ENCODE measurements at regions not wholly inside any gene's neighbourhood (a gene's known extent, or its start where the extent isn't known, plus 50 kb on each side); places are given as distances from the start of the nearest gene placed in this dataset.

GRCh38 chr1:172960454-172961208 lies 90.1 kb downstream of the TNFSF18 start:
- H3K27ac ChIP-seq, result no peak overlapping the region
- no peaks in the 10 kb centered on the region for H3K9me3 ChIP-seq
- H3K4me3 ChIP-seq, result no peak overlapping the region
- TF ChIP-seq, protein P1, sequence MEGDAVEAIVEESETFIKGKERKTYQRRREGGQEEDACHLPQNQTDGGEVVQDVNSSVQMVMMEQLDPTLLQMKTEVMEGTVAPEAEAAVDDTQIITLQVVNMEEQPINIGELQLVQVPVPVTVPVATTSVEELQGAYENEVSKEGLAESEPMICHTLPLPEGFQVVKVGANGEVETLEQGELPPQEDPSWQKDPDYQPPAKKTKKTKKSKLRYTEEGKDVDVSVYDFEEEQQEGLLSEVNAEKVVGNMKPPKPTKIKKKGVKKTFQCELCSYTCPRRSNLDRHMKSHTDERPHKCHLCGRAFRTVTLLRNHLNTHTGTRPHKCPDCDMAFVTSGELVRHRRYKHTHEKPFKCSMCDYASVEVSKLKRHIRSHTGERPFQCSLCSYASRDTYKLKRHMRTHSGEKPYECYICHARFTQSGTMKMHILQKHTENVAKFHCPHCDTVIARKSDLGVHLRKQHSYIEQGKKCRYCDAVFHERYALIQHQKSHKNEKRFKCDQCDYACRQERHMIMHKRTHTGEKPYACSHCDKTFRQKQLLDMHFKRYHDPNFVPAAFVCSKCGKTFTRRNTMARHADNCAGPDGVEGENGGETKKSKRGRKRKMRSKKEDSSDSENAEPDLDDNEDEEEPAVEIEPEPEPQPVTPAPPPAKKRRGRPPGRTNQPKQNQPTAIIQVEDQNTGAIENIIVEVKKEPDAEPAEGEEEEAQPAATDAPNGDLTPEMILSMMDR (IDR thresholded peaks at IDR 0.05), result no peak
- H3K36me3 ChIP-seq, result no peaks in the 10 kb centered on the region
- no peaks in the 10 kb centered on the region for H3K27me3 ChIP-seq
- DNase-seq, result no peak
- 55 to 59% methylated on average over 5 of the region's 5 CpGs for WGBS, 2 donors
- peaks cover 0 to 14% (median 4%) of the 10 kb centered on the region in 3 donors for H3K4me1 ChIP-seq
- intact Hi-C loops (cut with DNase I), result no loop called here

- intact Hi-C loops (cut with DNase I), result no loop called here
- no peaks in the 10 kb centered on the region for H3K36me3 ChIP-seq
- TF ChIP-seq, protein P1 (IDR thresholded peaks at IDR 0.05), result no peak
- TF ChIP-seq POLR2A (IDR thresholded peaks at IDR 0.05), result no peak
- H3K27ac ChIP-seq, result no peak overlapping the region
- no peak overlapping the region for H3K4me3 ChIP-seq
- WGBS, 2 donors, result 71 to 78% methylated on average over 1 of the region's 1 CpG
- no peaks in the 10 kb centered on the region for H3K9me3 ChIP-seq
- no peaks in the 10 kb centered on the region for H3K27me3 ChIP-seq
- no peak for DNase-seq
- H3K4me1 ChIP-seq, result peaks cover 0 to 23% (median 4%) of the 10 kb centered on the region in 3 donors
Observed at GRCh38 chr1:172964864-172965263, 85.9 kb downstream of the TNFSF18 start.

DNA sequence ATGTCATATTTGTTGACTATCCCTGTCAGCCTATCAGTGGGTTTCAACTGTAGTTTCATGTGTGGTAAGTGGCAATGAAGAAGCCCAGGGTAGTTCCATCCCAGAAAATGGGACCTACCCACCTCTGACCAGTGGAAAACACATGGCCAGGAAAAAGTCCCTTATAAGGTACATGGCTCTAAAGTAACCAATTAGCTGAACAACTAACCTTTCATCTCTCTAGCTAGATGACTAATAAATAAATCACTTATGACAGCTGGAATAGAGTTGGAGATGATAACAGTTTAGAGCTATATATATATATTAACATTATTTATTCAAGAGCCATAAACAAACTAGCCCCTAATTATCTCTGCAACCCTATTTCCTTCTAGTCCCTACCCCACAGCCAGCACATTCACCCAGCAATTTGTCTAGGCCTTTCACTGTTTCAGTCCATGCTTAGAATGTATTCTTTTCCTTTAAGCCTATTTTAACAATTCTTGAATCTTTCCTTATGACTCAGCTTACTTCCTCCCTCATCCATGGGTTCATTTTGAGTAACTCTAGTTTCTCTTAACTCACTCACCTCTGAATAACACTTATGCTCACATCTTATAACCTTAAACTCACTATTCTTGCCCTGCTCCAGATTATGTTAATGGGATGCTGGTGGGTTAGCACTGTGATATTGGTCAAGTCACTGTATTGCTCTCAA lies 83.7 kb downstream of the TNFSF18 start:
- TF ChIP-seq POLR2A (IDR thresholded peaks at IDR 0.05), result no peak
- TF ChIP-seq, protein P1 (IDR thresholded peaks at IDR 0.05), result no peak
- H3K4me1 ChIP-seq, result peaks cover 0 to 31% (median 11%) of the 10 kb centered on the region in 3 donors
- H3K27me3 ChIP-seq, result no peaks in the 10 kb centered on the region
- DNase-seq, result no peak
- no peaks in the 10 kb centered on the region for H3K36me3 ChIP-seq
- no peak overlapping the region for H3K4me3 ChIP-seq
- intact Hi-C loops (cut with DNase I), result no loop called here
- no peak overlapping the region for H3K27ac ChIP-seq
- no peaks in the 10 kb centered on the region for H3K9me3 ChIP-seq

DNA sequence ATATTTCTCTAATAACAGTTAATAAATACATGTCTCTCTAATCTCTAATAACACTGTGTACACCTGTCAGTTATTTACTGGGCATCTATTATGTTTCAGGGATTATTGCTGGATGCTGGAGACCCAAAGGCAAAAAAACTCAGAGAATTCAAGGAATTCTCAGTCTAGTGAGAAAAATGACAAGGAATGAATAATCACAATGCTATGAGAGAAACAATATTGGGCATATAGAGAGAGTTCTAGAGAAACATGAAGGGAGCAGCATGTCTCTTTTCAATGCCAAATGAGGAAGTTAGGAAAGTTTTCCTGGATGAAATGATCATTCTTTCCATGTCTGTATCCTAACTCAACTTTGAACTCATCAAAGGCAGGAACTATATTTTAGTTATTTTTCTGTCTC lies 82.8 kb downstream of the TNFSF18 start:
- Histone ChIP-seq H3K36me3 (no peaks in the 10 kb centered on the region), H3K27me3 (no peaks in the 10 kb centered on the region), H3K4me3 (no peak overlapping the region), H3K4me1 (peaks cover 0 to 41% (median 11%) of the 10 kb centered on the region in 3 donors), H3K27ac (no peak overlapping the region), H3K9me3 (no peaks in the 10 kb centered on the region)
- TF ChIP-seq, protein P1 (IDR thresholded peaks at IDR 0.05), result no peak
- TF ChIP-seq POLR2A (IDR thresholded peaks at IDR 0.05), result no peak
- intact Hi-C loops (cut with DNase I), result no loop called here
- DNase-seq, result no peak

DNA sequence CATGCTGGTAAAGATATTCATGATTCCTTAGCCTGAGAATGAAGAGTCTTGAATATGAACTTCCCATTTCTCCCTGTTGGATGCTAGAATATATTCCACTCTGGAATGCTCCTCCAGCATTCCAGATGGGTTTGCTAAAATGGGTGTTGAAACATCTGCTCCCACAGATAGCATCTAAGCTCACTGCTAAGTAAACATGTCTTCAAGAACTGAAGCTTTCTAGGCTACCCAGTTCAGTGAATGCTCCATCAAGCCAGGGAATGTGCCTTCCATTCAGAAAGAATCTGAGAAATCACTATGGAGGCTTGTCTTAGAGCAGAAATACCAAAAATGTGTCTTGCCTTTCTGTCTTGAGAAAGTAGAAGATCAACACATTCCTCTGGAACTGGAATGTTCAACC lies 81.1 kb downstream of the TNFSF18 start:
- TF ChIP-seq POLR2A (IDR thresholded peaks at IDR 0.05), result no peak
- TF ChIP-seq, protein P1 (IDR thresholded peaks at IDR 0.05), result no peak

More for the DNA sequence above, 81.1 kb downstream of the TNFSF18 start:
- intact Hi-C loops (cut with DNase I), result no loop called here
- DNase-seq, result no peak
- H3K27me3 ChIP-seq, result no peaks in the 10 kb centered on the region
- peak overlapping the region in 2 of 4 donors; percentile 62 to 75 for H3K27ac ChIP-seq
- H3K4me3 ChIP-seq, result no peak overlapping the region
- H3K36me3 ChIP-seq, result no peaks in the 10 kb centered on the region
- peaks cover 0 to 53% (median 11%) of the 10 kb centered on the region in 3 donors for H3K4me1 ChIP-seq
- no peaks in the 10 kb centered on the region for H3K9me3 ChIP-seq
